ENCODE measurements at regions not wholly inside any gene's neighbourhood (a gene's known extent, or its start where the extent isn't known, plus 50 kb on each side); places are given as distances from the start of the nearest gene placed in this dataset.

DNA sequence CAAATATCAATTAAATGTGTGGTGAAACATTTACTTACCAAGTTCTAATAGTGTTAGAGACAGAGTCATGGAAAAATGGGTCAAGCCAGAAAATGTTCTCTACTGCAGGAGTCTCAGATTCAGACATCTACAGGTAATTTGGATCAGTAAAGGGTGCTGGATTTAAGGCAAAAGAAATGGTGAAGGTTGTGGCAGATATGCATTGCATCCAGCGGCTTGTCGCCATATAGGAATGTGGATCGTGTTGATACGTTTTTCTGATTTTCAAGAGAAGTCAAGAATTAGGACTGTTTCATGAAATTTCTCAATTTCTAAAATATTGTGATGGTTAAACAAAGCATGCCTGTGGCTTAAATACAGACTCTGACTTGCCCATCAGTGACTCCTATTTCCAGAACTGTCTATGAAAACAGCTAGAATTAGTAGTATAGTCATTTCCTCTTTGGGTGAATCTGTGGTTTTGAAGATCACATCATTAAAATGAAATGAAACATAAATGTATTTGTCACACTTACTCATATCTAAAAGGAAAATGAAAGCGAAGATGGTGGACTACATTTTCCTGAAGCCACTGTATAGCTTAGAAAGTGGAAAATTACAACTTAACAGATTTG, 110.1 kb upstream of the VEGFC start:
- no peak for DNase-seq

DNA sequence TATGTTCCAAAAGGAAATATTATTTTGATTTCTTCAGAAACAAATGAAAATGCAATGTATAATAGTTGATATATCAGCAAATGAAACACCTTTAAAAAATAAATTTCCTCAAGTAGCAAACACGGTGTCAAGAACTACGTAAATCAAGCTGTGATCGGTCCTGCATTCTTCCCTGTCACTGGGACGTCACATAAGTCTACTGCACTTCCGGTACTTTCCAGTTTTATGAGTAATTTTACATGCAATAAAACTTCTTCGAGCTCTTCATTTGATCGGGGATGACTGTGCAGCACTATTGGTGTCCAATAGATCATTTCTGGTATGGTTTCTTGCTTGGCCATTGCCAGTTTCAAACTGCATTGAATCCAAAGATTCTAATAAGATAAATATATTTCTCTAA, 114.0 kb upstream of the VEGFC start:
- DNase-seq, result no peak

DNA sequence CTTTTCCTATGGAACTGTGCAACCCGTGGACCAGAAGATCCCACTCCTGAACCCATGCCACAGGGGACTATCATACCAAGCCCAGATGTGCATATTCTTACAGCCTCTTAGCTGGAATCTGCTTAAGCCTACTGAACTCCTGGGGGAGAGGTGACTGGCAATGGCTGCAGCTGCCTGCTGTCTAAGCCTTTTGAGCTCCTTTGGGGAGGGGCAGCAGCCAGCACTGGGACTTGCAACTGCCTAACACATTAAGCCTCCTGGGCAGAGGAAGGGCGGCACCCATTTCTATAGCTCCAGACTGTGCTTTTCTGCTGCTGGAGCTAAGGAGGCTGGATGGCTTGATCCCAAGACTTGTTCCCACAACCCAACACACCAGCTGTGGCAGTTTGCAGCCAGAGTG, 117.9 kb upstream of the VEGFC start:
- no peak for DNase-seq

GRCh38 chr4:176919631-176920030, 126.9 kb upstream of the VEGFC start:
- DNase-seq, result no peak

- no peak for DNase-seq
Measured at GRCh38 chr4:176920694-176921093, 128.0 kb upstream of the VEGFC start.

DNA sequence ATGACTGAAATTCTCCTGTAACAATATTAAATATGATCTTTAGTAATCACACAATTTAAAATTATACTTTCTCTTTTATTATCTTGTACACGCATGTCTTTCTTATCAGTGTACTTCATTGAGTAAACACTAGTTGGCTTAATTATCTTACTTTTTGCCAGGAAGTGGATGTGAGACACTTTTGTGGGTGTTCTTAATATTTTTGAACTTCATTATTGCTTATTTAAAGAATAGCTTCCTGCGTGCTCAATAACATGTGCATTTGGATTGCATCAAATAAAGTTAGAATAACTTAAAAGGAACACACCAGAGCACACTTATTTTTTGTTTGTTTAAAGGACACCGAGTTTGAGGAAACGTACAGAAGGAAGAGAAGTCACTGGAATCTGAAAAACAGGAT, 128.5 kb upstream of the VEGFC start:
- DNase-seq, result no peak

DNA sequence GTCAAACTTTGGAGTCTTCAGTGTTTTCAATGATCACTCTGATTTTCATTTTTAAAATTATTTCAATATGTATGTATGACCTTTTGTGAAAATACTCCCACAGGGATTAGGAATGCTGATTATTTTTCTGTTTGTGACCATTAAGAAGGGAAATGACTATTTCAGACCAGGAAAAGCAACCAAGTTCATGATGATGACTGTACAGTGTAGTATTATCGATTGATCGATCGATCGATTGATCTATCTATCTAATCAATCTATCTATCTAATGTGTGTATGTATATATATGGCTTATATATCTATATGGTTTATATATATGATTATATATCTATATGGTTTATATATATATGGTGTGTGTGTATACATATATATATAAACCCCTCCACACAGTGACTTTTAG, 131.5 kb upstream of the VEGFC start:
- no peak for DNase-seq

DNA sequence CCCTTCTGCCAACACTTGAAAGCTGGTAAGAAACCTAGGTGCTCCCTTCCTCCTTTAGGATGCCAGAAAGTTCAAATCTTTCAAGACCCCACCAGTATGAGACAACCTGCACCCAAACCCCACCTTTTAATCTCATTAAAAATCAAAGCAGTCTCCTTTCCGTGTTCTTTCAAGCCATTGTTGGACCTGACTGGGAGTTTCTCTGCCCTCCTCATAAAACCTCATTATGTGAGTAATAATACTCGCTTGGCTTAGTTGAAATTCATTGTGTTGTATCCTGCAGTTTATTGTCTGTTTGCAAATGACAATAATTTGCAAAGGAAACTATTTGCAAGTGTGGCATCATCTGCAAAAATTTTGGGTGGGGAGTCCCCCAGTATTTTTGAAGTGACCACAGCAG, 133.2 kb upstream of the VEGFC start:
- no peak for DNase-seq

DNA sequence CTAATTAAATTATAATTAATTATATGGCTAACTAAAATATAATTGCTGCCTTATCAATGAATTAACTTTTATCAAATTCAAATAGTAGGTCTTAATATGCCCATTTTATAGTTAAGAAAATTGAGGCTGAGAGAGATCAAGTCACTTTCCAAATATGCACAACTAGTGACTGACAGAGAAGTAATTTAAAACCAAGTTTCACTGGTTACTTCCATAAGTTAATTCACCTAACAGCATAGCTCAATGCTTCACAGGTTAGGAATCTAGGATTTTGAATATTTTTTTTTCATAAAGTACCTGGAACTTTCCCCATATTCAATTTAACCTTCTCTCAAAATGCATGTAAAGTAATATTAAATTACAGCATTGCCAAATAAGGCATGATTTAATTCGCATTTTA, 134.4 kb upstream of the VEGFC start:
- DNase-seq, result no peak

DNA sequence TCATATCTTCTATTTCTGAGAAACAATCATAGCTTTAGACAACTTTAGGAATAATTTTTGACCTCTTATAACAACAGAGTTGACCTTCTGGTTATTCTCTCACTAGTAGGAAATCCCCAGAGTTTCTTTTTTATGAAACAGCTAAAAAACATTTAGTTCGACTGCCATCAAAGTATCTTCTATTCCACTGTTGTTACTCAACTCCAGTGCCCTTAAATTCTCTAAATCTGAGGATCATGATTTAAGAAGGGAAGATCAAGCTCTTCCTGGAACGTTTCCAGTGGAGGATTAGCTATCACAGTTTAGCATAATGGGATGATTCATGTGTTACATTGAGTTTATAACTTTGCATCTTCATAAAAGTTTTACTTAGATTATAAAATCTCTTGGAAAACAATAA, 134.9 kb upstream of the VEGFC start:
- no peak for DNase-seq

- DNase-seq, result no peak
Measured at GRCh38 chr4:176939445-176939844, 146.7 kb upstream of the VEGFC start.

GRCh38 chr4:176945334-176945733, 152.6 kb upstream of the VEGFC start:
- no peak for DNase-seq

DNA sequence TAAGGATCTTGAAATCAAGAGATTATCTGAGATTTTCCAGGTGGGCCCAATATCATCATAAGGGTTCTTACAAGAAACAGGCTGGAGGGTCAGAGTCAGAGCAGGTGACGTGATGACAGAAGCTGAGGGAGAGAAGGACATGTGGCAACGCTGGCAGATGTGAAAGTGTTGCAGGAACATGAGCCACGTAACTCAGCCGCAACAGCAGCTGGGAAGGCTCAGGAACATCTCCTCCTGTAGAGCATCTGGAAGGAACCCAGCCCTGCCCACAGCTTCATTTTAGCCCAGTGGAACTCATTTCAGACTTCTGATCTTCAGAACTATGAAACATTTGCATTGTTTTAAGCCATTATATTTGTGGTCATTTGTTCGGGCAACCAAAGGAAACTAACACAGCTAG, 156.3 kb upstream of the VEGFC start:
- DNase-seq, result no peak

GRCh38 chr4:176953021-176953420, 160.3 kb upstream of the VEGFC start:
- no peak for DNase-seq

GRCh38 chr4:176957353-176958118, 164.8 kb upstream of the VEGFC start:
- no peak for DNase-seq

DNA sequence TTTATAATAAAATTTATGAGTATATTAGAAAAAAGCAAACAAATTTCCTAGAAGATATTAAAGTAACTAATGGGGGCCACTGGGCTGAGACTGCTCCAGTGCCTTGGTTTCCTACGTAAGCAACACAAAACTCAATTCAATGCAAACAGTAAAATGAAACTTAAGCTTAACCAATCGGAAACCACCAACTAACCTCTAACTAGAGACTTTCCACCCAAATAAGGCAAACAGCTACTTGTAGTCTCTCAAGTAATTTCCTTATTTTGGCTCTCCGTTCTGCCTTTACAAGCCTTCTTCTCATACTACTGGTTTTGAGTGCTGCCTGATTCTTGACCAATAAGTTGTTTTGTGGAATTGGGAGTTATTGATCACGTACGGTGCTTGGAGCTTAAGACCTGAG, 167.3 kb upstream of the VEGFC start:
- no peak for DNase-seq

DNA sequence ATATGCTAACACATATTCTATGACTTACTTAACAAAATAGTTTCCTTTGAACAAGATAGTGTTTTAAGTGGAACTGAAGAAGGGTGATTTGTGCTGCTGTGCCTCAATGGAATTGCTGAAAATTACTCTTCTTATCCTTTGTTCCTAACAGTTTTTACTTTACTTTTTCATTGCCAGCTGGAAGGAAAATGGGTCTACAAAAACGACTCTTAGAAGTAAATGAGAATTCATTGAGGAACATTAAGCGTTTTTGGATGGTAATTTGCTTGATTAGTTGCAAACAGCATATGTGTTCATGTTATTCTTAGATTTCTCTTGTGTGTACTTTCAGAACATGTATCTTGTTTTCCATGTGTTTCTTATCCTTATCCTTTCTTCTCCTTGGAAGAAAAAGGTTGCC, 170.4 kb upstream of the VEGFC start:
- no peak for DNase-seq

DNA sequence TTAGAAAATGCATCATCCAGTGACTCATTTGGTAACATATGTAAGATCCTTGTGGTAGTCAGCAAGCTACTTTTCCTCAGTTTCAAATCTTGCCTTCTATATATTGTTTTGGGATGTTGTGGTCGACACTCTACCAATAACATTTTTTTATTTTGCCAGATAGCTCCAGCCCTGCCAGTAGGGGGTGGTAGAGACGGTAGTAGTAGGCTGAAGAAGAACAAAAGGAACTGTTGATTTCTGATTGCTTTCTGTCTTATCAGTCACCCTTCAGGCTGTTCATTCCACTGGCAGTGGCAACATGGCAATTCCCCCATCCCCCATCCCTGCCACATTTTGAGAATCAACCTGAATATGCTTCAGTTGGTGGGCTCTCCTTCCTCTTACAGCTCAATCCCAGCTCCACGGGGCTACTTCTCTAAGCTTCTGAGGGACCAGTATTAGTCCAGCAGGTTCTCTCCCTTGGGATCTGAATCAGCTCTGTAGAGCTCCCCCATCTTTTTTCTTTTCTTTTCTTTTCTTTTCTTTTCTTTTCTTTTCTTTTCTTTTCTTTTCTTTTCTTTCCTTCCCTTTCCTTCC, 171.5 kb upstream of the VEGFC start:
- DNase-seq, result no peak

GRCh38 chr4:176967586-176967985, 174.9 kb upstream of the VEGFC start:
- no peak for DNase-seq

DNA sequence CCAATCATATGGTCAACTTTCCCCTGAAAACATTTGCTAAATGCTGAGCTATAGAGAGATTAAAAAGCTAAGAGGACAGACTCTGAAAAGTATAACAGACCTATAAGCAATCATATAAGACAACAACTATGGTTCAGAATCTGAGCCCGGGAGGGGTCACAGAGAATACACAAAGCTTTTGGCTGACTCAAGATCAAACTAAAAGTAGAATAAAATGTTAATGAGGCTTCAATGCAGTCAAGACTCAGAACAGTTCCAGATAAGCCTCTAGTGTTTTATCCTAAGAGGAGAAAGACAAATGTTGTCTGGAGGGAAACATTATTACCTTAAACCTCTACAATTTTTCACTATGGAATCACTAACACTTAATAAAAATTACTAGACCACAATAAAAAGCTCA, 175.4 kb upstream of the VEGFC start:
- DNase-seq, result no peak

DNA sequence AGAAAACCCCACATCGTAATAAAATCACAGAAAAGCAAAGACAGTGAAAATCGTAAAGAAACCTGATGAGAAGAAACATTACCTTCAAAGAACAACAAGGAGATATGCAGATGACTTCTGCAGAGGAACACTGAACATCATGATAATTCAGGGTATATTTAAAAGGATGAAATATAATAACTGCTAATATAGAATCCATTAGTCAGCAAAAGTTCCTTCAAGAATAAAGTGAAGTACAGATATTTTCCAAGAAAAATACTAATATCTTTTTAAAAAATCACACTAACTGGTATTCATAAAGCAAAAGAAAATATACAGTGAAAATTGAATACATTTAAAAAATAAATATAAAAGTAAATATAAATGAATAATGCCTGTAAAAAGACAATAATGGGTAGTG, 176.3 kb upstream of the VEGFC start:
- DNase-seq, result no peak

- DNase-seq, result no peak
Measured at GRCh38 chr4:176970853-176971252, 178.1 kb upstream of the VEGFC start.

DNA sequence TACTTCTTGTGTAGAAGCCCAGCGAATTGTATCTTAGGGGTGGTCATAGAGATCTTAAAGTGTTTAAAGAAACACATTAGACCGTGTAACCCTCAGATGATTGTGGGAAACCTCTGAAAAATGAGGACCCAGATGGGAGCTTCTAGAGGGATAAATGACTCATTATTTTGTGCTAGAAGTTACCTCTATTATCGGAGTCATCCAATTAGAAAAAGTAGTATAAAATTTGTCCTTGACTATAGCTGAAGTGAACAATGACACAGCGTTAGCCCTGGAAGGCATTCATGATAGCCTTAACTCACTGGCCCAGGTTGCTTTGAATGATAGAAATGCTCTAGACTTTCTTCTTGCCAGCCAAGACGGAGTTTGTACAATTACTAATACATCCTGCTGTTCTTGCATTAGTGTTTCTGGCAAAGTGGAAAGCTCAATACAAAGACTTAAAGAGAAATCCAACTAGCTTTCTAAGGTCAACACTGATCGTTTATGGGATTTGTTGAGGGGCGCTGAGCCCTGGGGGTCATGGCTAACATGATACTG, 178.9 kb upstream of the VEGFC start:
- no peak for DNase-seq

DNA sequence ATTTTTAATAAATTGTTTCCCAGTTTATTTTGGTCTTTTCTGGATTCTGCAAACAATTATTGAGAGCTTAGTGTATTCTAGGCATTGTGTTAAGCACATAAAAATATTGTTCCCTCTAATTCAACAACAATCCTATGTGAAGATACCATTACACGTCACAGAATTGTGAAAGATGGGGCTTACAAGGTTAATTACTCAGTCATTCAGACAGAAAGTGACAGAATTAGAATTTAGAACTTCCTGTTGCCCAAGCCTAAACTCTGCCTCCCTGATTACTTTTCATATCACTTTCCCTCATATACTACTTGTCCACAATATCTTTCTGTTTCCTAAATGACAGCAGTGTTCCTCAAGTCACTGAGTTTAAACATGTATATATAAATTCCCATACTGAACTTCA, 186.7 kb upstream of the VEGFC start:
- no peak for DNase-seq
